ENCODE measurements at regions not wholly inside any gene's neighbourhood (a gene's known extent, or its start where the extent isn't known, plus 50 kb on each side); places are given as distances from the start of the nearest gene placed in this dataset.

DNA sequence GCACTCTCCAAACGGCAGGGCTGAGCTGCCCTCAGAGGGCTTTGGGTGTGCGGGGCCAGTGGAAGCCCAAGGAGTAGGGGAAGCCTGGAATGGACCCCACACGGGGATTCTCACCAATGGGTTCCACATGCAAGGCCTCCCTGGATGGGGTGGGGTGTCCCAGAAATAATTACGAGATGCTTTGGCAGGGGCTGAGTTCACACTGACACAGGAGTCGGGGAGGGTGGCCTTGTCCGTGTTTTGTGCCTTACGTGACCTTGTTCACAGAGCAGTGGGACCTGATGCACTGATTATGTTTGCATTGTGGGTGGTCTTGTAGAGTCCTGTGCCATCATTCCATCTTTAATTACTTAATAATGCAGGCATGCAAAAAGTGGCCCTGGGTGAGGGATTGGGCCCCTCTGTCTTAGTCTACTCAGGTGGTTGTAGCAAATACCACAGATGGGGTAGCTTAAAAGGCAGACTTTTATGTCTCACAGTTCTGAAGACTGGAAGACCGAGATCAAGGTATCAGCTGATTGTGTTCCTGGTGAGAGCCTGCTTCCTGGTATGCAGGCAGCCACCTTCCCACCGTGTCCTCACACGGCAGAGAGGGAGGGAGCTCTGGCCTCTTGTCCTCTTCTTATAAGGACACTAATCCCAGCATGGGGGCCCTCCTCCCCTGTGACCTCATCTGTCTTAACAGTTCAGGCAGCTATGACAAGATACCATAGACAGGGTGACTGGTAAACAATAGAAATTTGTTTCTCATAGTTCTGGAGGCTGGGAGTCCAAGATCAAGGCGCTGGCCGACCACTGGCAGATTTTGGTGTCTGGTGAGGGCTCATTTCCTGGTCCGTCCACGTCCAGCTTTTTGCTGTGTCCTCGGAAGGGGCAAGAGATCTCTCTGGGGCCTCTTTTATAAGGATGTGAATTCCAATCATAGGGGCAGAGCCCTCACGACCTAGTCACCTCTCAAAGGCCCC is 239.4 kb downstream of the IRF8 start:
- H3K4me1 ChIP-seq = no peaks in the 10 kb centered on the region
- H3K27me3 ChIP-seq (ENCODE audit: low read depth) = peaks cover 5% of the 10 kb centered on the region
- no peak for DNase-seq
- no peaks in the 10 kb centered on the region for H3K9me3 ChIP-seq
- no peak overlapping the region for H3K4me3 ChIP-seq
- H3K36me3 ChIP-seq = no peaks in the 10 kb centered on the region
- intact Hi-C loops (cut with DNase I) = no loop called here
- no peak for TF ChIP-seq CTCF (IDR thresholded peaks at IDR 0.05)
- no peak overlapping the region for H3K27ac ChIP-seq
- no peak for ATAC-seq

GRCh38 chr16:86142801-86143236 is 243.9 kb downstream of the IRF8 start:
- ATAC-seq = no peak
- intact Hi-C loops (cut with DNase I) = no loop called here
- no peak for TF ChIP-seq CTCF (IDR thresholded peaks at IDR 0.05)

GRCh38 chr16:86143666-86144065 is 244.7 kb downstream of the IRF8 start:
- peaks cover 5% of the 10 kb centered on the region for H3K9me3 ChIP-seq
- no peak for DNase-seq
- intact Hi-C loops (cut with DNase I) = no loop called here
- H3K27me3 ChIP-seq (ENCODE audit: low read depth) = no peaks in the 10 kb centered on the region
- no peaks in the 10 kb centered on the region for H3K36me3 ChIP-seq
- H3K4me1 ChIP-seq = no peaks in the 10 kb centered on the region
- no peak overlapping the region for H3K27ac ChIP-seq
- H3K4me3 ChIP-seq = no peak overlapping the region
- ATAC-seq = peak in 1 of 2 donors; percentile 29
- no peak for TF ChIP-seq CTCF (IDR thresholded peaks at IDR 0.05)

More at GRCh38 chr16:86142801-86143236, 243.9 kb downstream of the IRF8 start:
- no peaks in the 10 kb centered on the region for H3K4me1 ChIP-seq
- H3K4me3 ChIP-seq = no peak overlapping the region
- no peaks in the 10 kb centered on the region for H3K36me3 ChIP-seq
- H3K9me3 ChIP-seq = peaks cover 2% of the 10 kb centered on the region
- H3K27me3 ChIP-seq (ENCODE audit: low read depth) = peaks cover 2% of the 10 kb centered on the region
- no peak for DNase-seq
- H3K27ac ChIP-seq = no peak overlapping the region

- H3K27me3 ChIP-seq (ENCODE audit: low read depth) = no peaks in the 10 kb centered on the region
- no peak for TF ChIP-seq CTCF (IDR thresholded peaks at IDR 0.05)
- DNase-seq (no peak), ATAC-seq (no peak)
- no peak overlapping the region for H3K4me3 ChIP-seq
- no peak overlapping the region for H3K27ac ChIP-seq
- intact Hi-C loops (cut with DNase I) = no loop called here
- H3K4me1 ChIP-seq = no peaks in the 10 kb centered on the region
- no peaks in the 10 kb centered on the region for H3K36me3 ChIP-seq
- peaks cover 5% of the 10 kb centered on the region for H3K9me3 ChIP-seq
Measured at GRCh38 chr16:86145669-86146068, 246.7 kb downstream of the IRF8 start.

- DNase-seq (no peak), ATAC-seq (no peak)
- Histone ChIP-seq H3K9me3 (peaks cover 5% of the 10 kb centered on the region), H3K36me3 (no peaks in the 10 kb centered on the region), H3K4me3 (no peak overlapping the region), H3K4me1 (no peaks in the 10 kb centered on the region), H3K27me3 (ENCODE audit: low read depth) (peaks cover 5% of the 10 kb centered on the region), H3K27ac (peak overlapping the region; percentile 78)
- intact Hi-C loops (cut with DNase I) = no loop called here
- TF ChIP-seq CTCF (IDR thresholded peaks at IDR 0.05) = no peak
Measured at GRCh38 chr16:86150641-86151238, 251.8 kb downstream of the IRF8 start.
